Activated CD8-positive, alpha-beta memory T cell treated with anti-CD3 and anti-CD28 coated beads, Interleukin-2, amount 50 U/mL, for 48 hours (primary cell): ENCODE measurements at regions not wholly inside any gene's neighbourhood (a gene's known extent, or its start where the extent isn't known, plus 50 kb on each side); places are given as distances from the start of the nearest gene placed in this dataset.
A peak's percentile ranks its signal among the peaks of the same experiment; 100 is the strongest.
"Not testable (repeated sequence)": the region's sequence is repeated elsewhere in the genome, so short reads cannot be mapped to it uniquely, and the experiment has no call there.

Experiments
- DNase-seq: peaks from one replicate; pipeline ENCODE4 v3.0.0-alpha.2; 2020

GRCh38 chr2:133843091-133843490 is 274.8 kb upstream of the NCKAP5 start:
- DNase-seq: no peak

- no peak for DNase-seq
Observed at GRCh38 chr2:133843551-133843950, 275.3 kb upstream of the NCKAP5 start.

GRCh38 chr2:133844214-133844892 is 276.1 kb upstream of the NCKAP5 start:
- peak; percentile 76 for DNase-seq

- DNase-seq: no peak
Observed at GRCh38 chr2:133846476-133846875, 278.2 kb upstream of the NCKAP5 start.

GRCh38 chr2:133847591-133847990 is 279.3 kb upstream of the NCKAP5 start:
- no peak for DNase-seq

GRCh38 chr2:133848111-133848649 is 279.9 kb upstream of the NCKAP5 start:
- no peak for DNase-seq

GRCh38 chr2:133849341-133849740 is 281.1 kb upstream of the NCKAP5 start:
- DNase-seq: no peak

- no peak for DNase-seq
Observed at GRCh38 chr2:133854603-133855200, 286.4 kb upstream of the NCKAP5 start.

- DNase-seq: no peak
Observed at GRCh38 chr2:133855526-133855925, 287.3 kb upstream of the NCKAP5 start.

GRCh38 chr2:133856678-133857077 is 288.4 kb upstream of the NCKAP5 start:
- DNase-seq: no peak

- no peak for DNase-seq
Observed at GRCh38 chr2:133859578-133859977, 291.3 kb upstream of the NCKAP5 start.

- DNase-seq: no peak
Observed at GRCh38 chr2:133862400-133862977, 294.2 kb upstream of the NCKAP5 start.

GRCh38 chr2:133863106-133863800 is 295.0 kb upstream of the NCKAP5 start:
- no peak for DNase-seq

- DNase-seq: no peak
Observed at GRCh38 chr2:133865141-133865540, 296.9 kb upstream of the NCKAP5 start.

GRCh38 chr2:133867166-133867565 is 298.9 kb upstream of the NCKAP5 start:
- DNase-seq: no peak

- no peak for DNase-seq
Observed at GRCh38 chr2:133871545-133872209, 303.4 kb upstream of the NCKAP5 start.

GRCh38 chr2:133878326-133878725 is 310.1 kb upstream of the NCKAP5 start:
- DNase-seq: no peak

GRCh38 chr2:133879703-133880102 is 311.4 kb upstream of the NCKAP5 start:
- DNase-seq: no peak

- not testable (repeated sequence) for DNase-seq
Observed at GRCh38 chr2:133882159-133882558, 313.9 kb upstream of the NCKAP5 start.

GRCh38 chr2:133884739-133885381 is 316.6 kb upstream of the NCKAP5 start:
- no peak for DNase-seq

GRCh38 chr2:133885847-133886246 is 317.6 kb upstream of the NCKAP5 start:
- DNase-seq: no peak
